MM.1S (cell line): ENCODE measurements at regions not wholly inside any gene's neighbourhood (a gene's known extent, or its start where the extent isn't known, plus 50 kb on each side); places are given as distances from the start of the nearest gene placed in this dataset.

Experiments
- DNase-seq: peaks from one replicate; pipeline ENCODE4 v3.0.0-alpha.2; 2015
- H2AFZ ChIP-seq: fragments of 300-600 bp; sonication (generic); 2 replicates; pipeline ENCODE4 v1.6.0; 2016; ENCODE audit warnings: antibody characterized with exemption, low read length
- H3F3A ChIP-seq: fragments of 300-600 bp; sonication (generic); 2 replicates; pipeline ENCODE4 v1.6.1; 2016; ENCODE audit warnings: mild to moderate bottlenecking, antibody characterized with exemption, low read length, moderate library complexity, mixed read lengths; ENCODE audit not compliant: insufficient read depth
- H3K27ac ChIP-seq: fragments of 300-600 bp; sonication (generic); 2 replicates; pipeline ENCODE4 v1.5.1; 2016; ENCODE audit warnings: mild to moderate bottlenecking, low read length
- H3K27me3 ChIP-seq: fragments of 300-600 bp; sonication (generic); replicated peaks from 2 replicates; pipeline ENCODE4 v1.6.0; 2016; ENCODE audit warnings: low read length; ENCODE audit not compliant: insufficient read depth
- H3K36me3 ChIP-seq: fragments of 300-600 bp; sonication (generic); replicated peaks from 2 replicates; pipeline ENCODE4 v1.6.1; 2016; ENCODE audit warnings: mild to moderate bottlenecking, low read length, mixed read lengths; ENCODE audit not compliant: insufficient read depth
- H3K4me1 ChIP-seq: fragments of 300-600 bp; sonication (generic); 2 replicates; pipeline ENCODE4 v1.6.1; 2016; ENCODE audit warnings: low read length, mixed read lengths
- H3K4me2 ChIP-seq: fragments of 300-600 bp; sonication (generic); 2 replicates; pipeline ENCODE4 v1.6.0; 2016; ENCODE audit warnings: low read depth, low read length
- H3K4me3 ChIP-seq: fragments of 300-600 bp; sonication (generic); 2 replicates; pipeline ENCODE4 v1.5.1; 2016; ENCODE audit warnings: low read length, mixed read lengths
- H3K79me2 ChIP-seq: fragments of 300-600 bp; sonication (generic); 2 replicates; pipeline ENCODE4 v1.6.1; 2016; ENCODE audit warnings: mixed run types, low read length, mixed read lengths
- H3K9ac ChIP-seq: fragments of 300-600 bp; sonication (generic); 2 replicates; pipeline ENCODE4 v1.6.1; 2016; ENCODE audit warnings: low read length, mixed read lengths
- H3K9me2 ChIP-seq: fragments of 300-600 bp; sonication (generic); replicated peaks from 2 replicates; pipeline ENCODE4 v1.6.1; 2016; ENCODE audit warnings: mild to moderate bottlenecking, low read length, mixed read lengths; ENCODE audit not compliant: insufficient read depth
- H3K9me3 ChIP-seq: fragments of 300-600 bp; sonication (generic); replicated peaks from 2 replicates; pipeline ENCODE4 v1.6.1; 2016; ENCODE audit warnings: mild to moderate bottlenecking, low read length, mixed read lengths; ENCODE audit not compliant: insufficient read depth
- H4K20me1 ChIP-seq: fragments of 300-600 bp; sonication (generic); 2 replicates; pipeline ENCODE4 v1.6.1; 2016; ENCODE audit warnings: mild to moderate bottlenecking, low read length, moderate library complexity, mixed read lengths; ENCODE audit not compliant: insufficient read depth
- EZH2 ChIP-seq: fragments of 300-600 bp; sonication (generic); optimal IDR thresholded peaks from 2 replicates; pipeline ENCODE3; 2017; ENCODE audit warnings: low read depth, mild to moderate bottlenecking, antibody characterized with exemption, low read length, mixed read lengths
- EZH2phosphoT487 ChIP-seq: fragments of 300-600 bp; sonication (generic); IDR thresholded peaks from 2 replicates; pipeline ENCODE4 v1.6.1; 2018; ENCODE audit warnings: antibody characterized with exemption, low read length
- TF ChIP-seq, protein P1 (sequence below): fragments of 300-600 bp; sonication (generic); IDR thresholded peaks from 2 replicates; pipeline ENCODE4 v1.5.1; 2016; ENCODE audit warnings: antibody characterized with exemption, low read length, mixed read lengths

DNA sequence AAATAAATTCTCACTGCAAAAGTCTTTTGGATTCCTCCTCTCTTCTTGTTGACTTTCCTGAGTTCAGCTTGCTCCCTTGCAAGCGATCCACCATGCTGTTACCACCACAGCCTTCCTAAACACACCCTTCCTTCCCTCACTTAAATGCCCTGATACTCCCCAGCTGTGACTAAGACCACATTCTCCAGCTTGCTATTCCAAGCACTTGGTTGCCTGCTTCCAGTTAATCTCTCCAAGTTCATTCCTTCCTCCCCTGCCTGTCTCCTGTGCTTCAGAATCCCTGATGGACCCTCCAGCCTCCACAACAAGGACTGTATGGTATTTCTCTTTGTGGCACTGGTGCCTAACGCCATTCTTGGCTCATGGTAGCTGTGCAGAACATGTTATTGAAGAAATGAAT lies 603.9 kb upstream of the CADM1 start:
- H3K4me1 ChIP-seq: no peaks in the 10 kb centered on the region
- H3K27me3 ChIP-seq: no peaks in the 10 kb centered on the region
- no peak overlapping the region for H3K9ac ChIP-seq
- no peaks in the 10 kb centered on the region for H3K79me2 ChIP-seq
- H4K20me1 ChIP-seq: no peaks in the 10 kb centered on the region
- H3K36me3 ChIP-seq: no peaks in the 10 kb centered on the region
- H2AFZ ChIP-seq: no peak overlapping the region
- no peaks in the 10 kb centered on the region for H3F3A ChIP-seq
- no peak overlapping the region for H3K27ac ChIP-seq
- no peaks in the 10 kb centered on the region for H3K9me3 ChIP-seq
- no peak overlapping the region for H3K4me2 ChIP-seq
- DNase-seq: no peak
- TF ChIP-seq EZH2 (no peak), EZH2phosphoT487 (no peak)
- TF ChIP-seq, protein P1, sequence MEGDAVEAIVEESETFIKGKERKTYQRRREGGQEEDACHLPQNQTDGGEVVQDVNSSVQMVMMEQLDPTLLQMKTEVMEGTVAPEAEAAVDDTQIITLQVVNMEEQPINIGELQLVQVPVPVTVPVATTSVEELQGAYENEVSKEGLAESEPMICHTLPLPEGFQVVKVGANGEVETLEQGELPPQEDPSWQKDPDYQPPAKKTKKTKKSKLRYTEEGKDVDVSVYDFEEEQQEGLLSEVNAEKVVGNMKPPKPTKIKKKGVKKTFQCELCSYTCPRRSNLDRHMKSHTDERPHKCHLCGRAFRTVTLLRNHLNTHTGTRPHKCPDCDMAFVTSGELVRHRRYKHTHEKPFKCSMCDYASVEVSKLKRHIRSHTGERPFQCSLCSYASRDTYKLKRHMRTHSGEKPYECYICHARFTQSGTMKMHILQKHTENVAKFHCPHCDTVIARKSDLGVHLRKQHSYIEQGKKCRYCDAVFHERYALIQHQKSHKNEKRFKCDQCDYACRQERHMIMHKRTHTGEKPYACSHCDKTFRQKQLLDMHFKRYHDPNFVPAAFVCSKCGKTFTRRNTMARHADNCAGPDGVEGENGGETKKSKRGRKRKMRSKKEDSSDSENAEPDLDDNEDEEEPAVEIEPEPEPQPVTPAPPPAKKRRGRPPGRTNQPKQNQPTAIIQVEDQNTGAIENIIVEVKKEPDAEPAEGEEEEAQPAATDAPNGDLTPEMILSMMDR: no peak
- H3K9me2 ChIP-seq: no peaks in the 10 kb centered on the region
- H3K4me3 ChIP-seq: no peak overlapping the region

DNA sequence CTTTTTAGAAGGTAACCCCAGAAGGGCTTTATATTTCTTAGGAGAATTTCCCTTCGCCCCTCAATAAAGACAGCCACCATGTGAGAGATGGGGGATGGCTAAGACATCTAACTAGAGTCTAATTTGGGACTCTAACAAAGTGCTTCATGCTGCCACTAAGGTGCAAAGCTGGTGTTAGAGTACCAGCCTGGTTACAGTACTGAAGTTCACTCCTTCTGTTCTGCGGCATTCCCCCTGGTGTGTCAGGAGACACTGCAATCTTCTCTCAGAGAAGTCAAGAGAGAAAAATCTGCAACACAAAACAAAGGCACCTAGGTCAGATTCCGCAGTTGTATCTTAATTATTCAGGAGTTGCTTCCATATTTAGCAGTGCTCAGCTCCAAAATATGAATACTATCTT lies 603.0 kb upstream of the CADM1 start:
- no peaks in the 10 kb centered on the region for H3K79me2 ChIP-seq
- no peak for DNase-seq
- H3K36me3 ChIP-seq: no peaks in the 10 kb centered on the region
- H3K9ac ChIP-seq: no peak overlapping the region
- no peaks in the 10 kb centered on the region for H3K9me2 ChIP-seq
- no peak overlapping the region for H2AFZ ChIP-seq
- no peaks in the 10 kb centered on the region for H3K9me3 ChIP-seq
- no peaks in the 10 kb centered on the region for H3K27me3 ChIP-seq
- no peaks in the 10 kb centered on the region for H4K20me1 ChIP-seq
- H3K4me1 ChIP-seq: no peaks in the 10 kb centered on the region
- H3F3A ChIP-seq: no peaks in the 10 kb centered on the region
- no peak overlapping the region for H3K4me2 ChIP-seq
- H3K4me3 ChIP-seq: no peak overlapping the region
- TF ChIP-seq, protein P1: no peak
- no peak for TF ChIP-seq EZH2
- TF ChIP-seq EZH2phosphoT487: no peak
- no peak overlapping the region for H3K27ac ChIP-seq

DNA sequence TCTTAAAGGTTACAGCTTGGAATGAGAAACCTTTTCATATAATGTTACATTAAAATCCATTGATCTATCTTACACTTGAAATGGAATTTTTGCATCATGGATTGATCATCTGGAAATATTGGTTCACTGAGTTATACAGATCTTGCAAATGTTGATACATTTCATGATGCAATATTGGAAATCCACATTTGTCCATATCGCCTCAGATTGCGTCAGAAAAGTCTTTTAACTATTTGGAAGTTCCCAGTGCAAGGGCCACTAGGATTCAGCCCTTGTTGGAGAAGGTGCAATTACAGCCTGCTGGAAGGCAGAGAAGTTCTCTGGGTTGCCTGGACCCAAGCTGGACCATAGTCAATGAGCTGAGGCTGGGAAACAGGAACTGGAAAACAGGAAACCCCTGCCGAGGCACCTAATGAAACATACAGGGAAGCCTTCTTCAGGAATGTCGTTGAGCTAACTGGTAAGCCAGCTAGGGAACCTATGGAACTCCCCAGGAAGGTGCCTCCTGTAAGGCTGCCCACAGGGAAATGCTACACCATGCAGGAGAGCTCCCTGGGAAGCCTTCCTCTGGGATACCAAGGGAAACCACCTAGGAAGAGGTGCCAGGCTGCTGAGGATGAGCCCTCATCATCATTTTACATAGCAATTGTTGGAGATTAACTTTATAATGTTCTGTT lies 600.4 kb upstream of the CADM1 start:
- H3K27me3 ChIP-seq: no peaks in the 10 kb centered on the region
- no peaks in the 10 kb centered on the region for H3K79me2 ChIP-seq
- H3K9me3 ChIP-seq: no peaks in the 10 kb centered on the region
- no peak overlapping the region for H2AFZ ChIP-seq
- no peak for DNase-seq
- H3K4me1 ChIP-seq: no peaks in the 10 kb centered on the region
- TF ChIP-seq EZH2phosphoT487: no peak
- TF ChIP-seq EZH2: no peak
- TF ChIP-seq, protein P1: no peak
- H3K4me3 ChIP-seq: no peak overlapping the region
- H3K4me2 ChIP-seq: no peak overlapping the region
- no peak overlapping the region for H3K27ac ChIP-seq
- H4K20me1 ChIP-seq: no peaks in the 10 kb centered on the region
- no peaks in the 10 kb centered on the region for H3K36me3 ChIP-seq
- no peaks in the 10 kb centered on the region for H3F3A ChIP-seq
- H3K9ac ChIP-seq: no peak overlapping the region
- H3K9me2 ChIP-seq: no peaks in the 10 kb centered on the region
